Mucosa of descending colon (tissue), 3 donors: ENCODE measurements at regions not wholly inside any gene's neighbourhood (a gene's known extent, or its start where the extent isn't known, plus 50 kb on each side); places are given as distances from the start of the nearest gene placed in this dataset.
"Not testable (repeated sequence)": the region's sequence is repeated elsewhere in the genome, so short reads cannot be mapped to it uniquely, and the experiment has no call there.

Experiments
- ATAC-seq: fragments of 200-7000 bp; cut with Tn5 transposase; one replicate; pipeline ENCODE4 v1.9.1; 2020; ENCODE audit warnings: mild to moderate bottlenecking, moderate library complexity
- DNase-seq, 3 donors: peaks; one replicate each; pipeline ENCODE4 v3.0.0-alpha.2; 2020
- H3K36me3 ChIP-seq: fragments of 200-600 bp; one replicate; pipeline ENCODE4 v1.8.0; 2021; ENCODE audit warnings: low read depth, mild to moderate bottlenecking
- H3K4me1 ChIP-seq: fragments of 200-600 bp; one replicate; pipeline ENCODE4 v1.8.0; 2021; ENCODE audit warnings: low read depth, mild to moderate bottlenecking
- H3K4me3 ChIP-seq: fragments of 200-600 bp; one replicate; pipeline ENCODE4 v1.8.0; 2021; ENCODE audit warnings: mild to moderate bottlenecking
- H3K9me3 ChIP-seq: fragments of 200-600 bp; one replicate; pipeline ENCODE4 v1.8.0; 2021; ENCODE audit warnings: mild to moderate bottlenecking
- CTCF ChIP-seq: fragments of 200-600 bp; IDR thresholded peaks from one replicate; pipeline ENCODE4 v1.8.0; 2022; ENCODE audit warnings: antibody characterized with exemption, mild to moderate bottlenecking
- intact Hi-C, 2 donors: fragments of 100-400 bp; cut with DNase I in 1 of 2; cut with micrococcal nuclease in 1 of 2; formaldehyde crosslinking; loops; one replicate each; pipeline versions ENCODE4 v1.11.0 to v1.11.1; 2022; cut with DNase I, micrococcal nuclease
- donor health status: DM: no; HTN: no; CAD: no; lungs with moderate emphysema.
- donor health status: DM: no; HTN: no; CAD: no.
- donor health status: DM: no; HTN: yes; CAD: no.

GRCh38 chr9:28464481-28465216 lies 891.4 kb upstream of the C9orf72 start:
- ATAC-seq (no peak), DNase-seq (no peak)
- TF ChIP-seq CTCF: no peak
- Histone ChIP-seq H3K9me3 (no peaks in the 10 kb centered on the region), H3K4me3 (no peak overlapping the region), H3K4me1 (no peaks in the 10 kb centered on the region), H3K36me3 (no peaks in the 10 kb centered on the region)
- intact Hi-C loops: no loop called here

GRCh38 chr9:28471261-28471660 lies 898.0 kb upstream of the C9orf72 start:
- Histone ChIP-seq H3K4me3 (no peak overlapping the region), H3K36me3 (no peaks in the 10 kb centered on the region), H3K4me1 (no peaks in the 10 kb centered on the region), H3K9me3 (no peaks in the 10 kb centered on the region)
- intact Hi-C loops: no loop called here
- ATAC-seq (no peak), DNase-seq (no peak)
- no peak for TF ChIP-seq CTCF

- H3K4me3 ChIP-seq: no peak overlapping the region
- H3K9me3 ChIP-seq: no peaks in the 10 kb centered on the region
- intact Hi-C loops: no loop called here
- no peaks in the 10 kb centered on the region for H3K36me3 ChIP-seq
- no peak for ATAC-seq
- H3K4me1 ChIP-seq: no peaks in the 10 kb centered on the region
- TF ChIP-seq CTCF: no peak
- DNase-seq: no peak
Observed at GRCh38 chr9:28487561-28487960, 914.3 kb upstream of the C9orf72 start.

- H3K9me3 ChIP-seq: peaks cover 2% of the 10 kb centered on the region
- DNase-seq (no peak), ATAC-seq (no peak)
- no peaks in the 10 kb centered on the region for H3K4me1 ChIP-seq
- intact Hi-C loops: no loop called here
- no peak overlapping the region for H3K4me3 ChIP-seq
- H3K36me3 ChIP-seq: no peaks in the 10 kb centered on the region
- TF ChIP-seq CTCF: no peak
Observed at GRCh38 chr9:28491121-28491520, 917.8 kb upstream of the C9orf72 start.

- ATAC-seq, intact Hi-C loops, H3K9me3 ChIP-seq, H3K4me3 ChIP-seq, DNase-seq, H3K4me1 ChIP-seq, H3K36me3 ChIP-seq: not testable (repeated sequence)
Observed at GRCh38 chr9:28498168-28498567, 924.9 kb upstream of the C9orf72 start.

- ATAC-seq (no peak), DNase-seq (no peak)
- H3K36me3 ChIP-seq: no peaks in the 10 kb centered on the region
- no peak overlapping the region for H3K4me3 ChIP-seq
- H3K4me1 ChIP-seq: no peaks in the 10 kb centered on the region
- intact Hi-C loops: no loop called here
- TF ChIP-seq CTCF: no peak
- no peaks in the 10 kb centered on the region for H3K9me3 ChIP-seq
Observed at GRCh38 chr9:28502189-28502588, 928.9 kb upstream of the C9orf72 start.
